COLO829 (cell line): ENCODE measurements at regions not wholly inside any gene's neighbourhood (a gene's known extent, or its start where the extent isn't known, plus 50 kb on each side); places are given as distances from the start of the nearest gene placed in this dataset.

Experiments
- DNase-seq: peaks from one replicate; pipeline ENCODE4 v3.0.0; 2012; ENCODE audit warnings: low spot score

GRCh38 chr16:65202461-65202860, 80.6 kb upstream of the CDH11 start:
- DNase-seq = peak; percentile 6

DNA sequence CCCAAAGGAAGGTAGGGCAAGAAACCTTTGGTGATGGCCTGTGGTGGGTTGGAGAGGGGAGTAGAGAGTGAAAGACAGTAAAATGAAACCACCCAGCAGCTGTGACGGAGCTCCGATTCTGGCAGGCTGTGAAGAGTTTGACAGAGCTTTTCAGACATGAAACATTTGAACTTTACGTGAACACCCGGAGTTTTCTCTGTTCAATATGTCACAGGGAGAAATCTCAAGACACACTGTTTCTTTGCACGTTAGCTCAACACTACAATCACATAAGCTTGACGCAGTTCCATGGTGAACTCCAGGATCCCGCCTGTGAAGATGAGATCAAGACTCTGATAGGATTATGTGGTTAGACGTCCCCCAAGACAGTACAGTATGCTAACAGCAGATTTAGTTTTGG, 79.6 kb upstream of the CDH11 start:
- DNase-seq = no peak

DNA sequence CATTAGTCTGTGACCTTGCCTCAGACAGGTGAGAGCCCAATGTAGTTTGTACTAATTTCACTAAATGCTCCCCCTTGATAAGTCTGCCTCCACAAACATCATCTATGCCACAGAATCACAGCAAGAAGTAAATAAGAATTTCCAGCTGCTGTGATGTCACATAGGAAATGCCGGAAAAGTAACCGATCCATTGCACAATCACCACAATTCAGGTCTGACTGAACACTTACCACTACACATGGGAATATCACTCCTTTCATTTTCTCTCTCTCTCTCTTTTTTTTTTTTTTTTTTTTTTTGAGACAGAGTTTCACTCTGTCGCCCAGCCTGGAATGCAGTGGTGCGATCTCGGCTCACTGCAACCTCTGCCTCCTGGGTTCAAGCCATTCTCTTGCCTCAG, 79.0 kb upstream of the CDH11 start:
- DNase-seq = no peak

DNA sequence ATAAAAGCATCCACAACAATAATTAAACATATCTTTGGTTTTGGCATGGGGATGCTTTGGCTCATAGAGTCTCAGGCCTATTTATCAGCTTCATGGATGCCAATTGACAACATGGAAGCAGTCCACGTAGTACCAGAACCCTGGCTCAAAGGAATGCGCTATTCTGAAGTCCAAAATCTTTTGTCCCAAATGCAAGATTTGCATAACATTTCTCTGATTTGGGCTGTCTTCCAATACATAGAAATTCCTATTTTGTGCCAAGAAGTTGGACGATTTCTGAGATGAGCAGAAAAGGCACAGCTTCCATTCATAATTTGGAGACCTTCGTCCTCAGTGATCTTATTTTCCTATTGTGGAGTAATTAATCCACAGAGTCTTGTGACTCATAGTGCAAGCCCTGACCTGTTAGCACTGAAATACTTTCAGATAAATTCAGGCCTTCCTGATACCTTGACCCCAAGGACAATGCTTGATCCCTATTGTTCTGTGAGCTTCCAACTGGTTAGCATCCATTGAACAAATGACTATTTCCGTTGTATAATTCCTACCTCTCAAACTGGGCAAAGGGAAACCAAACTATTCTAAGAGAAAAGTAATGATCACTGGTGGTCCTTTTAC, 78.4 kb upstream of the CDH11 start:
- no peak for DNase-seq

DNA sequence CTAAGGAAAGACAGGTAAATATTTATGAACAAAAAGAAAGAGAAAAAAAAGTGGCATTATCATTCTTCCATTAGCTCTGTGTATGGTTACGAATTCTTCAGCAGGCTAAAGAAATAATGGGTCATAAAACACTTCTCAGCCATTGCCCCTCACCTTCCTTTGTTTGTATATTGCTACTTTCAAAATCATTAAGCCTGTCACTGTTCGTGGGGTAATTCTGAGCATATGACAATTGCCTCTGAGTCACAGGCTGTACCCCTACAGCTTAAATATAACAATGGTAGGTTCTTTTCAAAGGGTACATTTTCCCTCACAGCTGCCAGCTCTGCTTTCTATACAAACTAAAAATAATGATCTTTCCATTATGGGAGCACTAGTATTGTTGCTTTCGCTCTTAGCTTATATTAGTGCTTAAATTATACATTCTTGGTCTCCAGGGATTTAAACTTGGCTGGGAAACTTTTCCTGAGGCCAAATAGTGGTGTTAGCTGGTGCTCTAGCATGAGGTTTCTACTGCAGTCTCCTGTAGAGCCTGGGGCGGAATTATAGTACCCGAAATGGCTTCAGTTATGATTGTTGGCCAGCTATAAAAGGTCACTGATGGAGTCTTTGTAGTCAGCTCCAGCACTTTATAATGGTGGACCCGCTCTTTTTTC, 74.7 kb upstream of the CDH11 start:
- no peak for DNase-seq

- no peak for DNase-seq
Observed at GRCh38 chr16:65195998-65196397, 74.1 kb upstream of the CDH11 start.

DNA sequence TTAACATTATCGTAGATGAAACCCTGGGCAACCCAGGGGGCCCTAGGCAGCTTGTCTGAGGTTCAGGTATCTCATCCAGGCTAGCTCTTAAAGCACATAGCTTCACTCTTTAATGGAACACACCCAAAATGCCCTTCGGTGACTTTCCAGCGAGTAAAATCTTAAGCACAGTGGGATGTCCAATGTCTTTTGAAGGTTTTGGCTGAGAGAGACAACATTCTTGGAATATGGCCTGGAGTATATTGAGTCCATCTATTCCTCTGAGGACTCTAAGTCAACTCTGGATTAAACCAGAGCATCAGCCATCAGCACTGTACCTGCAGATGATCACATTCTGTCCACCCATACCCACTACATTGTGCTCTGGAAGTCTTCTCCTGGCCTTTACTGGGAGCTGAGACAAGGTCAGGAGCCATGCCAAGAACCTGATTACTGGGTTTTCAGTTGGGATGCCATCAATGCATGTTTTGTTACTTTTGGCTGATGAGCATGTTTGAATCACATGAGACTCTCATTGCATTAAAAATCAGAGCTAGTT, 63.4 kb upstream of the CDH11 start:
- DNase-seq = no peak

- DNase-seq = no peak
Observed at GRCh38 chr16:65181071-65181561, 59.3 kb upstream of the CDH11 start.

DNA sequence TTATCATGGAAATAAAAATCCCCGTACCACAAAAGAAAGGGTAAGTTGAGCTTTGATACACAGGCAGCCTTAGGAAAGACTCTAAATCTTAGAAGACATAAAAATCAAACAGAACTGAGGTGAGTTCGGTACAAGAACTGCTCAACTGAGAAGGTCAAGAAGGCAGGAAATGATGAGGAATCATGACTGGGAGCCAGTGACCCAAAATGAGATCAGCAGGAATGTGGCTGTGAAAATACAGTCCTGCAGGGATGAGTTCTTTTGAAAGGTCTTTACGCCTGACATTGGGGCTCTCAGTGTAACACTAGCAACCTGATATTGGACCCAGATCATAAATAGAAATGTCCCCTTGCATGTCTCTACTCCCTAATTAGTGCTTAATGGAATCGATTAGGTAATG, 56.3 kb upstream of the CDH11 start:
- DNase-seq = no peak

DNA sequence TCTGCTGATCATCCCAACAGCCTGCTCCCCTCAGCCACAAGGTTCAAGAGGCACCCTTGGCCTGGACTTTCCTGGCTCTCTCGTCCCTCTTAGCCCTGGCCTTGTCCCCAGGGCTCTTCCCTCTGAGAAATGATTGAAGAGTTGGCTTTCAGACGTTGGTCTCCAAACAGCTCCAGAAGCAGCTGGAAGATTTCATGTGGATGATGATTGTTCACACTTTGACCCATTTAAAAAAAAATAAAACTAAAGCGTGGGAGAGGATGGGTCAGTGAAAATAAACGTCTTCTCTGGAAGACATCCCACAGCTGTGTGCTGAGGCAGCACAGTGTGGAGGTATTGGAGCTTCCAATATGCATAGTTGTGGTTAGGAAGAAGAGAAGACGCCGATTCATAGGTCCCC, 54.7 kb upstream of the CDH11 start:
- DNase-seq = no peak

DNA sequence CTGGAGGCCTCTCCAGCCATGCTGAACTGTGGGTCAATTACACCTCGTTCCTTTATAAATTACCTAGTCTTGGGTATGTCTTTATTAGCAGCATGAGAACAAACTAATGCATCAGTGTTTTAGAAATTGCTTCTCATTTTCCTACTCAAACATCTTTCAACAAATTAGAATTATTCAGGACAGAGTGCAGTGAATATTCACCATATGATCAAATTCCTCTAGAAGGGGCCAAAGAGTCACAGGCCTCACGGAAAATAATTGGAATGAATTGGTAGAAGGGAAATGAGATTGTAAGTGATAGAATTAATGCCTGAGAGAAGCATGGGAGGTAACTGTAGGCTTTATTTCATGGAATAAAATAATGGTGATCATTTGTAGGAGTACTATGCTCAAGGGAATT, 50.5 kb upstream of the CDH11 start:
- DNase-seq = no peak
